ENCODE measurements at regions not wholly inside any gene's neighbourhood (a gene's known extent, or its start where the extent isn't known, plus 50 kb on each side); places are given as distances from the start of the nearest gene placed in this dataset.
"Not testable (repeated sequence)": the region's sequence is repeated elsewhere in the genome, so short reads cannot be mapped to it uniquely, and the experiment has no call there.

GRCh38 chr16:29602683-29603088, 60.4 kb upstream of the SPN start:
- dilution Hi-C loops (cut with HindIII; ENCODE audit: low sequenced_read_pairs, unreplicated experiment): not testable (repeated sequence)

More at GRCh38 chr16:29602683-29603088, 60.4 kb upstream of the SPN start:
- H3K4ac ChIP-seq (ENCODE audit: low read depth, low read length); H4K91ac ChIP-seq (ENCODE audit: insufficient read depth, low read depth, low read length); ATAC-seq (ENCODE audit: low read depth); H4K8ac ChIP-seq (ENCODE audit: low read depth in 2 of 2, low read length in 2 of 2); intact Hi-C loops (cut with micrococcal nuclease); H4K5ac ChIP-seq (ENCODE audit: low read depth, low read length); in situ Hi-C loops (cut with MboI; ENCODE audit: low sequenced_read_pairs); H2AFZ ChIP-seq (replicated peaks; ENCODE audit: low read length, poor library complexity); H2AK5ac ChIP-seq (ENCODE audit: low read depth, low read length); CTCF ChIA-PET; H3K4me2 ChIP-seq (ENCODE audit: low read depth, low read length); POLR2A ChIA-PET (ENCODE audit: unreplicated experiment); H3K4me3 ChIP-seq (ENCODE audit: insufficient read depth, low read depth, low read length); H2AK9ac ChIP-seq (replicated peaks; ENCODE audit: low read depth, low read length, poor library complexity); H3K36me3 ChIP-seq (ENCODE audit: control insufficient read depth, insufficient read depth, low read length); DNase-seq; H3K9ac ChIP-seq (ENCODE audit: low read depth, low read length); H3K14ac ChIP-seq (replicated peaks; ENCODE audit: low read depth, low read length); BruUV-seq (replicated peaks); H2BK15ac ChIP-seq (ENCODE audit: low read depth, low read length); H3K27ac ChIP-seq (ENCODE audit: insufficient read depth, low read length); H3K27me3 ChIP-seq (ENCODE audit: control insufficient read depth, insufficient read depth, low read length); H3K23ac ChIP-seq (ENCODE audit: low read depth, low read length); H2BK120ac ChIP-seq (ENCODE audit: low read depth, low read length); H3K9me1 ChIP-seq (ENCODE audit: insufficient read depth, low read length); H3K9me3 ChIP-seq (ENCODE audit: control insufficient read depth, insufficient read depth, low read length); H3K56ac ChIP-seq (ENCODE audit: extremely low read depth, insufficient read depth, low read length); H2BK5ac ChIP-seq (ENCODE audit: low read depth, low read length, poor library complexity, severe bottlenecking); H2BK20ac ChIP-seq (ENCODE audit: low read depth, low read length); H3K18ac ChIP-seq (ENCODE audit: low read depth, low read length): not testable (repeated sequence)
- peaks cover 43% of the 10 kb centered on the region for H4K20me1 ChIP-seq (ENCODE audit: insufficient read depth, low read length)
- no CpG with 5 or more reads among the region's 6 CpGs for WGBS, 2 experiments (ENCODE audit: extremely low coverage in 2 of 2, insufficient read length in 1 of 2)
- H3K79me1 ChIP-seq (ENCODE audit: low read depth in 1 of 2, low read length in 2 of 2): peaks cover 3 to 57% of the 10 kb centered on the region in 2 experiments
- H3K4me1 ChIP-seq (ENCODE audit: control insufficient read depth, insufficient read depth, low read length): peaks cover 11% of the 10 kb centered on the region
